Transverse colon (tissue), 4 donors: ENCODE measurements at regions not wholly inside any gene's neighbourhood (a gene's known extent, or its start where the extent isn't known, plus 50 kb on each side); places are given as distances from the start of the nearest gene placed in this dataset.

Experiments used
- EP300 ChIP-seq: sonication (generic); formaldehyde crosslinking; IDR thresholded peaks from one replicate; pipeline ENCODE4 v1.6.1; 2017; ENCODE audit warnings: antibody characterized with exemption, low read depth
- POLR2A ChIP-seq: fragments of 450-650 bp; IDR thresholded peaks from one replicate; pipeline ENCODE4 v1.6.1; 2016; ENCODE audit warnings: antibody characterized with exemption, mild to moderate bottlenecking, moderate library complexity
- POLR2AphosphoS5 ChIP-seq, 3 donors: sonication (generic); formaldehyde crosslinking; IDR thresholded peaks; one replicate each; pipeline ENCODE4 v1.6.1; 2016; ENCODE audit warnings: antibody characterized with exemption in 3 of 3
- TF ChIP-seq, protein P1 (sequence below), 5 experiments: fragments of 200-600 bp in 3 of 5; fragments of 450-650 bp in 2 of 5; sonication (generic) in 3 of 5; IDR thresholded peaks; 1 replicate in 2 of 5; 2 replicates in 3 of 5; pipeline ENCODE4 v1.5.1; 2016 to 2017; ENCODE audit warnings: antibody characterized with exemption in 5 of 5, inconsistent platforms in 3 of 5, mild to moderate bottlenecking in 2 of 5, moderate library complexity in 1 of 5

GRCh38 chr11:113562576-113562975 is 87.4 kb upstream of the DRD2 start:
- TF ChIP-seq, protein P1, sequence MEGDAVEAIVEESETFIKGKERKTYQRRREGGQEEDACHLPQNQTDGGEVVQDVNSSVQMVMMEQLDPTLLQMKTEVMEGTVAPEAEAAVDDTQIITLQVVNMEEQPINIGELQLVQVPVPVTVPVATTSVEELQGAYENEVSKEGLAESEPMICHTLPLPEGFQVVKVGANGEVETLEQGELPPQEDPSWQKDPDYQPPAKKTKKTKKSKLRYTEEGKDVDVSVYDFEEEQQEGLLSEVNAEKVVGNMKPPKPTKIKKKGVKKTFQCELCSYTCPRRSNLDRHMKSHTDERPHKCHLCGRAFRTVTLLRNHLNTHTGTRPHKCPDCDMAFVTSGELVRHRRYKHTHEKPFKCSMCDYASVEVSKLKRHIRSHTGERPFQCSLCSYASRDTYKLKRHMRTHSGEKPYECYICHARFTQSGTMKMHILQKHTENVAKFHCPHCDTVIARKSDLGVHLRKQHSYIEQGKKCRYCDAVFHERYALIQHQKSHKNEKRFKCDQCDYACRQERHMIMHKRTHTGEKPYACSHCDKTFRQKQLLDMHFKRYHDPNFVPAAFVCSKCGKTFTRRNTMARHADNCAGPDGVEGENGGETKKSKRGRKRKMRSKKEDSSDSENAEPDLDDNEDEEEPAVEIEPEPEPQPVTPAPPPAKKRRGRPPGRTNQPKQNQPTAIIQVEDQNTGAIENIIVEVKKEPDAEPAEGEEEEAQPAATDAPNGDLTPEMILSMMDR (IDR thresholded peaks at IDR 0.05): no peak
- TF ChIP-seq POLR2A (no peak), EP300 (no peak), POLR2AphosphoS5 (IDR thresholded peaks at IDR 0.05) (no peak)
